Panc1 (cell line): ENCODE measurements at regions not wholly inside any gene's neighbourhood (a gene's known extent, or its start where the extent isn't known, plus 50 kb on each side); places are given as distances from the start of the nearest gene placed in this dataset.
"Not testable (repeated sequence)": the region's sequence is repeated elsewhere in the genome, so short reads cannot be mapped to it uniquely, and the experiment has no call there.

Experiments
- ATAC-seq: fragments of 200-7000 bp; cut with Tn5 transposase; 2 replicates; pipeline ENCODE4 v1.9.1; 2020; ENCODE audit warnings: mild to moderate bottlenecking, moderate library complexity
- BruUV-seq: library from RNA; stranded (reverse); fragments of 400-500 nt; replicated peaks from 2 replicates; lab custom pipeline; 2021; lab: Mats Ljungman, UMichigan
- CTCF ChIA-PET: fragments of 300-600 bp; sonication (Branson Sonifier 250); formaldehyde crosslinking; loops from one replicate; lab custom pipeline; 2022; ENCODE audit warnings: antibody characterized with exemption; lab: Charles Lee
- POLR2A ChIA-PET: fragments of 300-600 bp; sonication (Branson Sonifier 250); formaldehyde crosslinking; loops from one replicate; lab custom pipeline; 2022; ENCODE audit warnings: antibody characterized with exemption; lab: Charles Lee
- DNase-seq: peaks from one replicate; pipeline ENCODE4 v3.0.0-alpha.2; 2010; ENCODE audit warnings: low read depth, low spot score
- H3K27ac ChIP-seq: 2 replicates; pipeline ENCODE4 v1.5.1; 2011; ENCODE audit warnings: mild to moderate bottlenecking, low read length, inconsistent platforms
- H3K27me3 ChIP-seq: fragments of 200-500 bp; sonication (Bioruptor generic); 2 replicates; pipeline ENCODE4 v1.6.0; 2014; ENCODE audit warnings: low read length, inconsistent platforms; ENCODE audit not compliant: control insufficient read depth, insufficient read depth
- H3K36me3 ChIP-seq: fragments of 200-500 bp; sonication (Bioruptor generic); 2 replicates; pipeline ENCODE4 v1.5.1; 2014; ENCODE audit warnings: inconsistent platforms, mild to moderate bottlenecking, low read length, moderate library complexity; ENCODE audit not compliant: control insufficient read depth, insufficient read depth
- H3K4me1 ChIP-seq: 2 replicates; pipeline ENCODE4 v1.5.1; 2011; ENCODE audit warnings: inconsistent platforms, mild to moderate bottlenecking, low read length, moderate library complexity; ENCODE audit not compliant: control insufficient read depth, insufficient read depth
- H3K4me3 ChIP-seq, 2 experiments: 2 replicates each; pipeline ENCODE4 v1.5.1; 2011 to 2012; ENCODE audit warnings: low read depth in 2 of 2, low read length in 2 of 2, mild to moderate bottlenecking in 2 of 2, inconsistent platforms in 1 of 2, moderate library complexity in 1 of 2
- H3K9me3 ChIP-seq: fragments of 200-500 bp; sonication (Bioruptor generic); 2 replicates; pipeline ENCODE4 v1.5.1; 2014; ENCODE audit warnings: low read depth, mild to moderate bottlenecking, inconsistent platforms, low read length, moderate library complexity; ENCODE audit not compliant: control insufficient read depth, insufficient read depth
- CTCF ChIP-seq: fragments of 450-650 bp; IDR thresholded peaks from 2 replicates; pipeline ENCODE4 v1.5.1; 2017; ENCODE audit warnings: mild to moderate bottlenecking
- POLR2AphosphoS5 ChIP-seq: IDR thresholded peaks from 2 replicates; pipeline ENCODE4 v1.6.1; 2012; ENCODE audit warnings: mild to moderate bottlenecking, low read depth, low read length, moderate library complexity
- REST ChIP-seq, 2 experiments: IDR thresholded peaks; 2 replicates each; pipeline ENCODE4 v1.6.1; 2011 to 2012; ENCODE audit warnings: low read depth in 2 of 2, control low read depth in 1 of 2, low read length in 1 of 2, mild to moderate bottlenecking in 1 of 2, moderate library complexity in 1 of 2; ENCODE audit not compliant: insufficient read depth in 1 of 2
- SIN3A ChIP-seq: IDR thresholded peaks from 2 replicates; pipeline ENCODE4 v1.6.1; 2012; ENCODE audit warnings: low read depth, mild to moderate bottlenecking, low read length, moderate library complexity, borderline replicate concordance; ENCODE audit not compliant: insufficient read depth
- TCF7L2 ChIP-seq: IDR thresholded peaks from 2 replicates; pipeline ENCODE4 v1.6.1; 2011; ENCODE audit warnings: mild to moderate bottlenecking, low read depth, low read length, inconsistent platforms
- in situ Hi-C: cut with HindIII; loops from 2 replicates; pipeline ENCODE4 v1.10.0; 2016; ENCODE audit warnings: low sequenced_read_pairs, low pct_unique_long_range_greater_than_20kb
- intact Hi-C: fragments of 100-400 bp; cut with micrococcal nuclease; formaldehyde crosslinking; loops from one replicate; pipeline ENCODE4 v1.10.0; 2022; ENCODE audit not compliant: unreplicated experiment

GRCh38 chr1:172851856-172852255 lies 193.0 kb downstream of the FASLG start:
- Histone ChIP-seq H3K36me3 (no peaks in the 10 kb centered on the region), H3K4me3 (no peak overlapping the region), H3K27ac (no peak overlapping the region), H3K9me3 (no peaks in the 10 kb centered on the region), H3K27me3 (no peaks in the 10 kb centered on the region), H3K4me1 (no peaks in the 10 kb centered on the region)
- TF ChIP-seq REST (IDR thresholded peaks at IDR 0.05; ENCODE audit: insufficient read depth in 1 of 2, low read depth in 2 of 2, low read length in 1 of 2) (no peak), TCF7L2 (no peak), POLR2AphosphoS5 (no peak), CTCF (no peak), SIN3A (no peak)
- POLR2A ChIA-PET: no interaction called here
- ATAC-seq (no peak), DNase-seq (no peak)
- CTCF ChIA-PET: no interaction called here
- no TSS peak for BruUV-seq
- intact Hi-C loops: no loop called here
- in situ Hi-C loops: no loop called here

- H3K27ac ChIP-seq, in situ Hi-C loops, H3K4me1 ChIP-seq, H3K9me3 ChIP-seq, BruUV-seq, H3K27me3 ChIP-seq, H3K4me3 ChIP-seq, POLR2A ChIA-PET, CTCF ChIA-PET, ATAC-seq, DNase-seq, H3K36me3 ChIP-seq, intact Hi-C loops: not testable (repeated sequence)
These were observed 194.8 kb downstream of the TNFSF18 start for GRCh38 chr1:172855983-172856382.

GRCh38 chr1:172863031-172863430 lies 187.7 kb downstream of the TNFSF18 start:
- POLR2A ChIA-PET: no interaction called here
- Histone ChIP-seq H3K27me3 (no peaks in the 10 kb centered on the region), H3K36me3 (no peaks in the 10 kb centered on the region), H3K9me3 (no peaks in the 10 kb centered on the region), H3K4me3 (no peak overlapping the region), H3K27ac (no peak overlapping the region), H3K4me1 (no peaks in the 10 kb centered on the region)
- no peak for ATAC-seq
- DNase-seq: no peak
- in situ Hi-C loops: no loop called here
- no peak for TF ChIP-seq REST (IDR thresholded peaks at IDR 0.05; ENCODE audit: insufficient read depth in 1 of 2, low read depth in 2 of 2, low read length in 1 of 2)
- TF ChIP-seq POLR2AphosphoS5: no peak
- TF ChIP-seq TCF7L2: no peak
- TF ChIP-seq SIN3A: no peak
- TF ChIP-seq CTCF: no peak
- intact Hi-C loops: no loop called here
- no TSS peak for BruUV-seq
- CTCF ChIA-PET: no interaction called here
